Smooth muscle cell (in vitro differentiated cells): ENCODE measurements at regions not wholly inside any gene's neighbourhood (a gene's known extent, or its start where the extent isn't known, plus 50 kb on each side); places are given as distances from the start of the nearest gene placed in this dataset.

ENCODE experiments used
- DNase-seq: peaks from one replicate; lab custom pipeline; 2025; ENCODE audit not compliant: unreplicated experiment; lab: John Stamatoyannopoulos, UW
- H2AFZ ChIP-seq: fragments of 200-600 bp; sonication (generic); 2 replicates; pipeline ENCODE4 v1.6.0; 2016; ENCODE audit warnings: antibody characterized with exemption, low read depth, mild to moderate bottlenecking
- H3F3A ChIP-seq: fragments of 200-600 bp; sonication (generic); 2 replicates; pipeline ENCODE4 v1.6.0; 2017; ENCODE audit warnings: antibody characterized with exemption, low read depth
- H3K27ac ChIP-seq: fragments of 200-600 bp; sonication (generic); 2 replicates; pipeline ENCODE4 v1.5.1; 2016; ENCODE audit warnings: low read depth, mild to moderate bottlenecking
- H3K27me3 ChIP-seq: fragments of 200-600 bp; sonication (generic); 2 replicates; pipeline ENCODE4 v1.6.1; 2016; ENCODE audit warnings: low read depth, mild to moderate bottlenecking
- H3K36me3 ChIP-seq: fragments of 200-600 bp; sonication (generic); 2 replicates; pipeline ENCODE4 v1.5.1; 2016; ENCODE audit warnings: low read depth
- H3K4me1 ChIP-seq: fragments of 200-600 bp; sonication (generic); 2 replicates; pipeline ENCODE4 v1.5.1; 2016; ENCODE audit warnings: low read depth
- H3K4me2 ChIP-seq: fragments of 200-600 bp; sonication (generic); 2 replicates; pipeline ENCODE4 v1.6.0; 2016; ENCODE audit warnings: mild to moderate bottlenecking
- H3K4me3 ChIP-seq: fragments of 200-600 bp; sonication (generic); 2 replicates; pipeline ENCODE4 v1.5.1; 2016; ENCODE audit warnings: mild to moderate bottlenecking
- H3K79me2 ChIP-seq: fragments of 200-600 bp; sonication (generic); 2 replicates; pipeline ENCODE4 v1.6.0; 2016; ENCODE audit warnings: low read depth, mild to moderate bottlenecking
- H3K9ac ChIP-seq: fragments of 200-600 bp; sonication (generic); 2 replicates; pipeline ENCODE4 v1.6.0; 2016; ENCODE audit warnings: low read depth
- H3K9me3 ChIP-seq: fragments of 200-600 bp; sonication (generic); replicated peaks from 2 replicates; pipeline ENCODE4 v1.5.1; 2016; ENCODE audit warnings: low read depth
- H4K20me1 ChIP-seq: fragments of 200-600 bp; sonication (generic); 2 replicates; pipeline ENCODE4 v1.6.0; 2016; ENCODE audit warnings: low read depth
- WGBS: methylation state at CpG from one replicate; pipeline ENCODE4 v1.1.7; 2016; ENCODE audit warnings: low lambda C conversion rate; 5-methylcytosine and 5-hydroxymethylcytosine counted together
- TF ChIP-seq, protein P1 (sequence below): fragments of 200-600 bp; sonication (generic); IDR thresholded peaks from 2 replicates; pipeline ENCODE4 v1.5.1; 2017; ENCODE audit warnings: borderline replicate concordance, mild to moderate bottlenecking, antibody characterized with exemption; ENCODE audit not compliant: insufficient read depth, poor library complexity, severe bottlenecking

DNA sequence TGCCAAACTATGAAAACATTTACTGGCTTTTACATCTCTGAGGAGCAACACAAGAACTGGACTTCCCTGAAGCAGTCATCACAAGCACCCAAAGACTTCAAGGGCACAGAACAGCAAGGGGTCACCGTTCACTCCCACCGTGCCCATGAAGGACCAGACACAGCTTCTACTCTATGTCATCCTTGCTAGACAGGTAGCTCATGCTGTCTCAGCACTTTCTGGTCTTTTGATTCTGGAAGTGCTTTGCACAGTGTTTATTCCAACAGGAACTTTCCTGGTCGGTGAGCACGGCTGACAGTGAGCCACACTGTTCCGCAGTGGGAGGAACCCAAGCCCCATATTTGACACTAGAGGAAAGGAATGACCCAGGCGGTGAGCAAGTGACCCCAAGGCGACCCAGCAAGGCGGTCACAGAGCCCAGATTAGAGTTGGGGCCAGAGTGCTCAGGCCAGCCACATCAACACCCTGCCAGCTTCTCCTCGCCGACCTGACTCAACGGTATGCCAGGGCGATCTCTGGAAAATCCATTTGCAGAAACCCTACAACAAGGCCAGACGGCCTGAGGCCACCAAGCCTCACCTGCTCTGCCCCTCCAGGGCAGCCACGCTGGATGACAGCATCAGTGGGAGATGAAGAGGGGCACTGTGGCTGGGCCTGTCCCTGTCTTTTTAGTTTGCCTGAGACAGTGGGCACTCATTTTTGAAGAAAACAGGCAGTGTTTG, 318.6 kb downstream of the TCERG1L start:
- no peaks in the 10 kb centered on the region for H3K4me1 ChIP-seq
- TF ChIP-seq, protein P1, sequence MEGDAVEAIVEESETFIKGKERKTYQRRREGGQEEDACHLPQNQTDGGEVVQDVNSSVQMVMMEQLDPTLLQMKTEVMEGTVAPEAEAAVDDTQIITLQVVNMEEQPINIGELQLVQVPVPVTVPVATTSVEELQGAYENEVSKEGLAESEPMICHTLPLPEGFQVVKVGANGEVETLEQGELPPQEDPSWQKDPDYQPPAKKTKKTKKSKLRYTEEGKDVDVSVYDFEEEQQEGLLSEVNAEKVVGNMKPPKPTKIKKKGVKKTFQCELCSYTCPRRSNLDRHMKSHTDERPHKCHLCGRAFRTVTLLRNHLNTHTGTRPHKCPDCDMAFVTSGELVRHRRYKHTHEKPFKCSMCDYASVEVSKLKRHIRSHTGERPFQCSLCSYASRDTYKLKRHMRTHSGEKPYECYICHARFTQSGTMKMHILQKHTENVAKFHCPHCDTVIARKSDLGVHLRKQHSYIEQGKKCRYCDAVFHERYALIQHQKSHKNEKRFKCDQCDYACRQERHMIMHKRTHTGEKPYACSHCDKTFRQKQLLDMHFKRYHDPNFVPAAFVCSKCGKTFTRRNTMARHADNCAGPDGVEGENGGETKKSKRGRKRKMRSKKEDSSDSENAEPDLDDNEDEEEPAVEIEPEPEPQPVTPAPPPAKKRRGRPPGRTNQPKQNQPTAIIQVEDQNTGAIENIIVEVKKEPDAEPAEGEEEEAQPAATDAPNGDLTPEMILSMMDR: no peak
- no peaks in the 10 kb centered on the region for H3K36me3 ChIP-seq
- H3K4me3 ChIP-seq: no peak overlapping the region
- no peak overlapping the region for H2AFZ ChIP-seq
- H3K79me2 ChIP-seq: no peaks in the 10 kb centered on the region
- no peak overlapping the region for H3K9ac ChIP-seq
- WGBS: 94% methylated on average over 14 of the region's 14 CpGs
- H3K4me2 ChIP-seq: no peak overlapping the region
- H3K27ac ChIP-seq: no peak overlapping the region
- no peak for DNase-seq
- no peaks in the 10 kb centered on the region for H3F3A ChIP-seq
- H3K27me3 ChIP-seq: no peaks in the 10 kb centered on the region
- no peaks in the 10 kb centered on the region for H4K20me1 ChIP-seq
- H3K9me3 ChIP-seq: no peaks in the 10 kb centered on the region

DNA sequence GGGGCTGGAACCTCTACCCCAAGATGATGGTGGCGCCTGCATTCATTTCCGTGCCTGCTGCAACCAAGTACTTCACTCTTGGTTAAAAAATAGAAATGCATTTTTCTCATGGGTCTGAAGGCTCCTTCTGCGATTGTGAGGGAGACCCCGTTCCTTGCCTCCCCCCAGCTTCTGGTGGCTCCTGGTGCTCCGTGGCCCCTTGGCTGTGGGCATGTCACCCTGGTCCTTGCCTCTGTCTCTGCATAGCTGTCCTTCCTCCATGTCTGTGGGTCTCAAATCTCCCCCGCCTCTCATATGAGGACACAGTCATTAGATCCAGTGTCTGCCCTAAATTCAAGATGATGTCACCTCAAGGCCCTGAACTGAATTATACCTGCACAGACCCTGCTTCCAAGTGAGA, 317.9 kb downstream of the TCERG1L start:
- H3K79me2 ChIP-seq: no peaks in the 10 kb centered on the region
- H2AFZ ChIP-seq: no peak overlapping the region
- DNase-seq: no peak
- H3K4me2 ChIP-seq: no peak overlapping the region
- TF ChIP-seq, protein P1: no peak
- no peaks in the 10 kb centered on the region for H3K36me3 ChIP-seq
- no peak overlapping the region for H3K9ac ChIP-seq
- no peaks in the 10 kb centered on the region for H4K20me1 ChIP-seq
- no peaks in the 10 kb centered on the region for H3K4me1 ChIP-seq
- no peak overlapping the region for H3K27ac ChIP-seq
- H3K27me3 ChIP-seq: no peaks in the 10 kb centered on the region
- H3F3A ChIP-seq: no peaks in the 10 kb centered on the region
- WGBS: 94% methylated on average over 6 of the region's 6 CpGs
- no peaks in the 10 kb centered on the region for H3K9me3 ChIP-seq
- H3K4me3 ChIP-seq: no peak overlapping the region

DNA sequence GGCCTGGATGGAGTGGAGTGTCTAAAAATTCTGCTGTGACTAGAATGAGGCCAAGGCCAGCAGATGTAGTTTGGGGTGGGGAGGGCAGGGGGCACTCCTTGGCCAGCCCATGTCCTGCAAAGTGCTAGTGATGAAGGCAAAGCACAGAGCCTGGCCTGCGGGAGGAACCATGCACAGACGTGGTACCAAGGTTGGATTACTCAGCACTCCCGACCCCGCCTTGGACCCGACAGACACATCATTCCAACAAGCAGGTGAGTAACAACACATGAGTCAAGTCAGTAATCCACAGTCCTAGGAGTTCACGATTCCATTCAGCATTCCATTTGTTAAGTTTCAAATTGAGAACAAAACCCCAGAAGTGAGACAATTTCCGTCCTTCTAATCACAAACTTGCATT, 317.3 kb downstream of the TCERG1L start:
- Histone ChIP-seq H4K20me1 (no peaks in the 10 kb centered on the region), H3K4me3 (no peak overlapping the region), H3F3A (no peaks in the 10 kb centered on the region), H3K36me3 (no peaks in the 10 kb centered on the region), H2AFZ (no peak overlapping the region), H3K79me2 (no peaks in the 10 kb centered on the region), H3K9me3 (no peaks in the 10 kb centered on the region), H3K4me2 (no peak overlapping the region), H3K27me3 (no peaks in the 10 kb centered on the region), H3K27ac (no peak overlapping the region), H3K9ac (no peak overlapping the region), H3K4me1 (no peaks in the 10 kb centered on the region)
- WGBS: 85% methylated on average over 5 of the region's 7 CpGs
- TF ChIP-seq, protein P1: no peak
- no peak for DNase-seq

DNA sequence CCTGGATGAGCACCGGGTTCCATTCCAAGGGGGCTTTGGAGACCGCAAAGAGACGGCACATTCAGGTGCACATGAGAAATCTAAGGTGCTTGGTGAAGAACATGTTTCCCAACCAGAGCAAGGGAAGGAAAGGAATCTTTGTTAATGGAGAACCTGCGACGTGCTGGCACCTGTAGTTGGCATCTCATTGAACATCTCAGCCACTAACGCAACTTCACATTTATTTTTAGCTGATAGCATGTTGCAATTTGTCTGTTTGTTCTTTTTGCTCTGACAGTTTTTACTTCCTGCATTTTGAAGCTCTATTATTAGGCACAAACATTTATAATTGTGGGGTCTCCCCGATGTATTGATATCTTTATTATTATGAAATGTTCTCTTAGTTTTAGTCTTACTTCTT, 316.7 kb downstream of the TCERG1L start:
- Histone ChIP-seq H3K79me2 (no peaks in the 10 kb centered on the region), H4K20me1 (no peaks in the 10 kb centered on the region), H3K4me1 (no peaks in the 10 kb centered on the region), H2AFZ (no peak overlapping the region), H3F3A (no peaks in the 10 kb centered on the region), H3K4me2 (no peak overlapping the region), H3K9me3 (no peaks in the 10 kb centered on the region), H3K27me3 (no peaks in the 10 kb centered on the region), H3K36me3 (no peaks in the 10 kb centered on the region), H3K9ac (no peak overlapping the region), H3K27ac (no peak overlapping the region), H3K4me3 (no peak overlapping the region)
- 96% methylated on average over 7 of the region's 7 CpGs for WGBS
- DNase-seq: no peak
- TF ChIP-seq, protein P1: no peak
